ENCODE measurements at regions not wholly inside any gene's neighbourhood (a gene's known extent, or its start where the extent isn't known, plus 50 kb on each side); places are given as distances from the start of the nearest gene placed in this dataset.

GRCh38 chrX:147838465-147839131 is 73.1 kb upstream of the FMR1 start:
- DNase-seq = no peak

DNA sequence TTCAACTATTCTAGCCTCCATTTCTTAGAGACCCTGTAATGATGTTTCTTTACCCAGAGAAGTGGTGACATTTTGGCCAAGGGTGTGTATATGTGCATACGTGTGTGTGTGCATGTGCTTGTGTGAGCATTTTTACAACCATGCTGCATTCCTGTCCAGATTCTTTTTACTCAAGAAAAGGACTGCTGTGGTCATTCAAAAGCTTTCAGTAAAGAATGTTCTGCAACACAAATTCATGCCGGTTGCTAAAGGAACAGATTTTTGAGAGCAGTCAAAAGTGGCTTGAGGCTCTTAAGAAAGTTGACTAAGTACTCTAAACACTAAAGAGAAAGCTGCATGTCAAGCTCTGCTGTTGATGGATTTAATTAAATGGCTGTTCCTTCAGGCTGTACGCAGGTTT is 65.0 kb upstream of the FMR1 start:
- no peak for DNase-seq

GRCh38 chrX:147847999-147848398 is 63.7 kb upstream of the FMR1 start:
- DNase-seq = no peak

- no peak for DNase-seq
Measured at GRCh38 chrX:147848543-147849443, 62.9 kb upstream of the FMR1 start.

DNA sequence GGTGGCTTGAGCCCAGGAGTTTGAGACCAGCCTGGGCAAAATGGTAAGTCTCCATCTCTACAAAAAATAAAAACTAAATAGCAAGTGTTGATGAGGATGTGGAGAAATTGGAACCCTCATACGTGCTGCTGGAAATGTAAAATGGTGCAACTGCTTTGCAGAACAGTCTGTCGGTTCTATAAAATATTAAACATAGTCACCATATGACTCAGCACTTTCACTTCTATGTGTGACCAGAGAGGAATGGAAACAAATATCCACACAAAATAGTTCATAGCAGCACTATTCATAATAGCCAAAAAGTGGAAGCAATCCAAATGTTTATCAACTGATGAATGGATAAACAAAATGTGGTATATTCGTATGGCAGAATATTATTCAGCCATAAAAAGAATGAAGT is 60.8 kb upstream of the FMR1 start:
- no peak for DNase-seq

DNA sequence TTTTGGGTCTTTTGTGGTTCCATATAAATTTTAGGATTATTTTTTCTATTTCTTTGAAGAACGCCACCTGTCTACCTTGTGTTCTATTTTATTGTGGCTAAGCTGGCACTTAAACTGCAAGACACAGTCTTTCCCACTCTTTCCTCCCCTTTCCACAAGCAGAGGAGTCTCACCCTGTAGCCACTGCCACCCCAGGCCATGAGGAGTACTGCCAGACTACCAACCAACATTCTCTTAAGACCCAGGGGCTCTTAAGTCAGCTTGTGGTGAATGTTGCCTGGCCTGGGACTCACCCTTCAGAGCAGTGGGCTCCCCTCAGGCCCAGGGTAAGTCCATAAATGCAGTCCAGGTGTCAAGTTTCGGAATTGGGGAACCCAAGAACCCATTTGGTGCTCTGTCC is 58.0 kb upstream of the FMR1 start:
- no peak for DNase-seq

DNA sequence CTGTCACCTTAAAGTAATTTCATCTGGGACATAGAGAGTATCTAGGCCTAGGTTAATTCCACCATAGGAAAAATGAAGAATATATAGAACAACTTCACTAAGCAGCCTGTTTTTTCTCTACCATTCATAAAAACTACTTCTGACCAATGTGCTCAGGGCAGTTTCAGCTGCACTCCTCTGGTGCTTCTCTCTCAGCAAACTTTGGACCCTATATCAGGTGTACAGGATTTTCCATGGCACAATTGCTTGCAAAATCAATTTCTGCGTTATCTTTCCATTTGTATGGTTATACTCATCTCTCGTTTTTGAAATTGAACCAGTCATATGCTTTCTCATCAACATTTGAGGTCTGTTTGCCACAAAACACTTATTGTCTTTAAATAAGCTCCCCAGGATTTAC is 52.1 kb upstream of the FMR1 start:
- no peak for DNase-seq

Data from retina (tissue), 1 donor.